ENCODE measurements at regions not wholly inside any gene's neighbourhood (a gene's known extent, or its start where the extent isn't known, plus 50 kb on each side); places are given as distances from the start of the nearest gene placed in this dataset.

DNA sequence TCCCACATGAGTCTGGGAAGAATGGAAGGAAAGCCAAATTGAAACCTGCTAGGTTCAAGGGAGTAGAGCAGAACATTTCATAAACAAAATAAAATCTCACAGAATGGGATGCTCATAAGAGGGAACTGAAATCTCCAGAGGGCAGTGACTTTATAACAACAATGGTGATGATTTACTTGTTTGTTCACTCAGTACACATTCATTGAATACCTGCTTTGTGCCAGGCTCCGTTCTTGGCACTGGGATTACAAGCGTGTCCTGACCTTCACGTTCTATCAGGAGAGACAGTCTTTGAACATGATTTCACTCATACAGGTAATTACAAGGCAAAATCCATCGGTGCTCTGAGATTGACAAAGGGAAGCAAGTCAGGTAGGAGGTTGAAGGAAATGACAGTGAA, 356.3 kb downstream of the HAPSTR1 start:
- Histone ChIP-seq H4K20me1 (ENCODE audit: insufficient read depth, low read length) (no peaks in the 10 kb centered on the region), H3K79me2 (ENCODE audit: low read length) (no peaks in the 10 kb centered on the region), H2AFZ (ENCODE audit: low read length) (no peak overlapping the region), H3K4me3 (ENCODE audit: low read length) (no peak overlapping the region), H3K36me3 (replicated peaks; ENCODE audit: insufficient read depth, low read length) (no peaks in the 10 kb centered on the region), H3K4me1 (ENCODE audit: low read length) (no peaks in the 10 kb centered on the region), H3K9me2 (replicated peaks; ENCODE audit: insufficient read depth, low read length) (no peaks in the 10 kb centered on the region), H3F3A (ENCODE audit: insufficient read depth, low read length) (no peaks in the 10 kb centered on the region), H3K9me3 (replicated peaks; ENCODE audit: insufficient read depth, low read length) (no peaks in the 10 kb centered on the region), H3K9ac (ENCODE audit: low read length) (no peak overlapping the region), H3K27me3 (replicated peaks; ENCODE audit: insufficient read depth, low read length) (no peaks in the 10 kb centered on the region), H3K4me2 (ENCODE audit: low read depth, low read length) (no peak overlapping the region), H3K27ac (ENCODE audit: low read length) (no peak overlapping the region)
- no peak for DNase-seq
- TF ChIP-seq, protein P1, sequence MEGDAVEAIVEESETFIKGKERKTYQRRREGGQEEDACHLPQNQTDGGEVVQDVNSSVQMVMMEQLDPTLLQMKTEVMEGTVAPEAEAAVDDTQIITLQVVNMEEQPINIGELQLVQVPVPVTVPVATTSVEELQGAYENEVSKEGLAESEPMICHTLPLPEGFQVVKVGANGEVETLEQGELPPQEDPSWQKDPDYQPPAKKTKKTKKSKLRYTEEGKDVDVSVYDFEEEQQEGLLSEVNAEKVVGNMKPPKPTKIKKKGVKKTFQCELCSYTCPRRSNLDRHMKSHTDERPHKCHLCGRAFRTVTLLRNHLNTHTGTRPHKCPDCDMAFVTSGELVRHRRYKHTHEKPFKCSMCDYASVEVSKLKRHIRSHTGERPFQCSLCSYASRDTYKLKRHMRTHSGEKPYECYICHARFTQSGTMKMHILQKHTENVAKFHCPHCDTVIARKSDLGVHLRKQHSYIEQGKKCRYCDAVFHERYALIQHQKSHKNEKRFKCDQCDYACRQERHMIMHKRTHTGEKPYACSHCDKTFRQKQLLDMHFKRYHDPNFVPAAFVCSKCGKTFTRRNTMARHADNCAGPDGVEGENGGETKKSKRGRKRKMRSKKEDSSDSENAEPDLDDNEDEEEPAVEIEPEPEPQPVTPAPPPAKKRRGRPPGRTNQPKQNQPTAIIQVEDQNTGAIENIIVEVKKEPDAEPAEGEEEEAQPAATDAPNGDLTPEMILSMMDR (IDR thresholded peaks at IDR 0.05; ENCODE audit: low read length): no peak
- TF ChIP-seq EZH2 (optimal IDR thresholded peaks at IDR 0.05; ENCODE audit: low read depth, low read length) (no peak), EZH2phosphoT487 (IDR thresholded peaks at IDR 0.05; ENCODE audit: low read length) (no peak)

- no peaks in the 10 kb centered on the region for H3K36me3 ChIP-seq (replicated peaks; ENCODE audit: insufficient read depth, low read length)
- no peaks in the 10 kb centered on the region for H3F3A ChIP-seq (ENCODE audit: insufficient read depth, low read length)
- H3K79me2 ChIP-seq (ENCODE audit: low read length): no peaks in the 10 kb centered on the region
- no peak for DNase-seq
- H3K4me2 ChIP-seq (ENCODE audit: low read depth, low read length): no peak overlapping the region
- H2AFZ ChIP-seq (ENCODE audit: low read length): no peak overlapping the region
- no peak overlapping the region for H3K27ac ChIP-seq (ENCODE audit: low read length)
- H3K4me3 ChIP-seq (ENCODE audit: low read length): no peak overlapping the region
- no peaks in the 10 kb centered on the region for H3K4me1 ChIP-seq (ENCODE audit: low read length)
- no peaks in the 10 kb centered on the region for H3K27me3 ChIP-seq (replicated peaks; ENCODE audit: insufficient read depth, low read length)
- TF ChIP-seq, protein P1 (IDR thresholded peaks at IDR 0.05; ENCODE audit: low read length): no peak
- TF ChIP-seq EZH2phosphoT487 (IDR thresholded peaks at IDR 0.05; ENCODE audit: low read length): no peak
- H4K20me1 ChIP-seq (ENCODE audit: insufficient read depth, low read length): no peaks in the 10 kb centered on the region
- no peak overlapping the region for H3K9ac ChIP-seq (ENCODE audit: low read length)
- H3K9me2 ChIP-seq (replicated peaks; ENCODE audit: insufficient read depth, low read length): no peaks in the 10 kb centered on the region
- no peaks in the 10 kb centered on the region for H3K9me3 ChIP-seq (replicated peaks; ENCODE audit: insufficient read depth, low read length)
Observed at GRCh38 chr16:9449597-9449996, 358.2 kb downstream of the HAPSTR1 start.

DNA sequence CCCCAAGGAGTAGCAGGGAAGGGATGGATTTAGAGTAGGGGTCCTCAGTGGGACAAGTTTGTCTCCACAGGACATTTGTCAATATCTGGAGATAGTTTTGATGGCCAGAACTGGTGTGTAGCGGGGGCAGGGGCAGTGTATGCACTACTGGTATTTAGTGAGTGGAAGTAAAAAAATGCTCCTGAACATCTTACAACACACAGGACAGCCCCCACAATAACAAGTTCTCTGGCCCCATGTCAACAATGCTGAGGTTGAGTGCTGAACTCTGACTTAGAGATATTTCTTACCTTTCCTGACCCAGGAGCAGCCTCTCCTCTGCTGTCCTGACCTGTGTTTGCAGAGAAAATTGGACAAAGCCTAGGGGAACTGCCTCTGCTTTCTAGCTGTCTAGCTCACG, 365.8 kb downstream of the HAPSTR1 start:
- H3F3A ChIP-seq (ENCODE audit: insufficient read depth, low read length): no peaks in the 10 kb centered on the region
- TF ChIP-seq EZH2 (optimal IDR thresholded peaks at IDR 0.05; ENCODE audit: low read depth, low read length): no peak
- TF ChIP-seq, protein P1 (IDR thresholded peaks at IDR 0.05; ENCODE audit: low read length): no peak
- no peak for TF ChIP-seq EZH2phosphoT487 (IDR thresholded peaks at IDR 0.05; ENCODE audit: low read length)
- no peaks in the 10 kb centered on the region for H3K79me2 ChIP-seq (ENCODE audit: low read length)
- DNase-seq: no peak
- H3K4me2 ChIP-seq (ENCODE audit: low read depth, low read length): no peak overlapping the region
- H2AFZ ChIP-seq (ENCODE audit: low read length): no peak overlapping the region
- no peak overlapping the region for H3K9ac ChIP-seq (ENCODE audit: low read length)
- no peaks in the 10 kb centered on the region for H3K9me3 ChIP-seq (replicated peaks; ENCODE audit: insufficient read depth, low read length)
- no peaks in the 10 kb centered on the region for H3K4me1 ChIP-seq (ENCODE audit: low read length)
- no peaks in the 10 kb centered on the region for H3K9me2 ChIP-seq (replicated peaks; ENCODE audit: insufficient read depth, low read length)
- no peaks in the 10 kb centered on the region for H3K27me3 ChIP-seq (replicated peaks; ENCODE audit: insufficient read depth, low read length)
- no peak overlapping the region for H3K27ac ChIP-seq (ENCODE audit: low read length)
- no peaks in the 10 kb centered on the region for H3K36me3 ChIP-seq (replicated peaks; ENCODE audit: insufficient read depth, low read length)
- no peaks in the 10 kb centered on the region for H4K20me1 ChIP-seq (ENCODE audit: insufficient read depth, low read length)
- H3K4me3 ChIP-seq (ENCODE audit: low read length): no peak overlapping the region
